BLaER1 treated with 17β-estradiol and CSF1 and Interleukin-3, amounts not matched to agents 10 nM and 100 nM (cell line): ENCODE measurements at regions not wholly inside any gene's neighbourhood (a gene's known extent, or its start where the extent isn't known, plus 50 kb on each side); places are given as distances from the start of the nearest gene placed in this dataset.
"Not testable (repeated sequence)": the region's sequence is repeated elsewhere in the genome, so short reads cannot be mapped to it uniquely, and the experiment has no call there.

Experiments
- H3K27ac ChIP-seq, 11 experiments: shearing (Covaris generic); formaldehyde crosslinking; 2 replicates each; pipeline ENCODE4 v1.8.1; 2022
- H3K27me3 ChIP-seq, 11 experiments: shearing (Covaris generic); formaldehyde crosslinking; 2 replicates each; pipeline ENCODE4 v1.8.1; 2022
- H3K36me3 ChIP-seq, 11 experiments: shearing (Covaris generic); formaldehyde crosslinking; 2 replicates each; pipeline ENCODE4 v1.8.1; 2022
- H3K4me1 ChIP-seq, 10 experiments: shearing (Covaris generic); formaldehyde crosslinking; 2 replicates each; pipeline ENCODE4 v1.8.1; 2022
- H3K4me2 ChIP-seq, 11 experiments: shearing (Covaris generic); formaldehyde crosslinking; 2 replicates each; pipeline ENCODE4 v1.8.1; 2022
- H3K4me3 ChIP-seq, 10 experiments: shearing (Covaris generic); formaldehyde crosslinking; 2 replicates each; pipeline ENCODE4 v1.8.1; 2022
- H3K9ac ChIP-seq, 11 experiments: shearing (Covaris generic); formaldehyde crosslinking; 2 replicates each; pipeline ENCODE4 v1.8.1; 2022
- H3K9me3 ChIP-seq, 11 experiments: shearing (Covaris generic); formaldehyde crosslinking; replicated peaks in 1 of 11; 2 replicates each; pipeline ENCODE4 v1.8.1; 2022
- H4K20me1 ChIP-seq, 11 experiments: shearing (Covaris generic); formaldehyde crosslinking; 2 replicates each; pipeline ENCODE4 v1.8.1; 2022
- Cebpa-rat ChIP-seq, 11 experiments: shearing (Covaris generic); IDR thresholded peaks; 2 replicates each; pipeline ENCODE4 v1.8.1; 2022

DNA sequence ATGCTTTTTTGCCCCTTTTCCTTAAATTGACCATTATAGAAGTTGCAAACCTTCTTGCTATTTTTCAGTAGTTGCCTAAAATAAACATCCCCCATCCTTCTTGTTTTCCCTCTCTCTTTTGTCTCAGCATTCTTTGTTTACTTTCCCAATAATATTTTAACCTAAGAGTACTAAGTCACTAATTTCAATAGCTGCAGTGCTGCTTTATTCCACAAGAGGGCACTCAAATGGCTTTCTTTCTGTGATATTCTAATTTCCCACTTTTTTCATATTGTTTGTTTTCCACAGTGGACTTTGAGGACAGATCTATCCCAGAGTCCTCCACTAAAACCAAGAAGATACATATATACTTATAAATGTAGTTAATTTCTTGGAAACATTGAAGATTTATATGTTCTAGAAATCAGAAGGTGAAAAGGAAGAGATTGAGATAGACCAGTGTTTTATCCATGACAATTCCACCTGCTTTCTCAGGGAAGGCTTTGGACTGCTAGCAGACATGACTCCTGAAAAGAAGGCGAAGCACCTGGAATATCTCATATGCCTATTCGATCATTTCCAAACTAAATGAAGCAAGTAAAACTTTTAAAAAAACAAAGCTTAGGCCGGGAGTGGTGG lies 104.8 kb upstream of the GRIK1 start:
- H3K9me3 ChIP-seq, result peaks cover 0 to 15% (median 8%) of the 10 kb centered on the region in 11 experiments; a peak in 14 of 22 replicates
- no peak for TF ChIP-seq Cebpa-rat (IDR thresholded peaks at IDR 0.05)
- H3K9ac ChIP-seq, result no peak overlapping the region

DNA sequence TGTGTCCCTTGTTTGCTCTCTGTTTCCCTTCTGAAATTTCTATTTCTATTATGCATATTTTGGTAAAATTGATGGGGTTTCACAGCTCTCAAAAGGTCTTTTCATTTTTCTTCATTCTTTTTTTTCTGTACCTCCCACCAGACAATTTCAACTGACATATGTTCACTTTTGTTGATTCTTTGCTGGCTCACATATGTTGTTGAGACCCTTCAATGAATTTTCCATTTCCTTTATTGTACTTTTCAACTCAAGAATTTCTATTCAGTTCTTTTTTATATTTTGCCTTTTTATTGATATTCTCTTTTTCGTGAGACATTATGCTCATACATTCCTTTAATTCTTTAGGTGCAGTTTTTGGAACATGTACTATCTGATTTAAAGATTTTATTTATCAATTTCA lies 102.6 kb upstream of the GRIK1 start:
- TF ChIP-seq Cebpa-rat (IDR thresholded peaks at IDR 0.05), result no peak
- no peaks in the 10 kb centered on the region for H4K20me1 ChIP-seq

More for the DNA sequence above, 104.8 kb upstream of the GRIK1 start:
- Histone ChIP-seq H3K4me1 (no peaks in the 10 kb centered on the region), H3K4me2 (no peak overlapping the region), H3K36me3 (no peaks in the 10 kb centered on the region), H4K20me1 (no peaks in the 10 kb centered on the region), H3K27me3 (no peaks in the 10 kb centered on the region), H3K4me3 (no peak overlapping the region), H3K27ac (no peak overlapping the region)

DNA sequence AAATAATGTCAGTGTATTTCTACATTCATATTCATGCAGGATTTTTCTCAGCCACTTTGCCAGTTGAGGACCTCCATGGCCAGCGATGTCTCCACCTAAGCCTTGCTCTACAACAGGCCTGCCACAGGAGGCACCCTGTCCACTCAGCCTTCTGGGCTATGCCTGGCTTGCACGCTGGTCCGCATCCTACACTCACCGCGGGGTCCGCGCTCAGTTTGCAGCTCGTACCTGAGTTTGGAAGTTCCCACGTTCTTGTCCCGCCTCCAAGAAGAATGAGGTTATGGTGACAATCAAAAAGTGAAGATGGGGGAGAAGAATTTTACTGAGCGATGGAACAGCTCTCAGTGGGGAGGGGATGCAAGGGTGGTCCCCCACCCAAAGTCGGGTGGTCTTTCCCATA lies 93.6 kb upstream of the GRIK1 start:
- peaks cover 6 to 12% (median 9%) of the 10 kb centered on the region in 11 experiments; a peak in 16 of 22 replicates for H3K9me3 ChIP-seq
- H3K4me3 ChIP-seq, result no peak overlapping the region
- no peaks in the 10 kb centered on the region for H4K20me1 ChIP-seq
- no peaks in the 10 kb centered on the region for H3K36me3 ChIP-seq
- no peak overlapping the region for H3K27ac ChIP-seq
- no peaks in the 10 kb centered on the region for H3K4me1 ChIP-seq
- no peak overlapping the region for H3K4me2 ChIP-seq
- H3K9ac ChIP-seq, result no peak overlapping the region
- no peak for TF ChIP-seq Cebpa-rat (IDR thresholded peaks at IDR 0.05)
- no peaks in the 10 kb centered on the region for H3K27me3 ChIP-seq

More for the DNA sequence above, 102.6 kb upstream of the GRIK1 start:
- H3K4me2 ChIP-seq, result no peak overlapping the region
- no peak overlapping the region for H3K27ac ChIP-seq
- peaks cover 0 to 15% (median 8%) of the 10 kb centered on the region in 11 experiments; a peak in 14 of 22 replicates for H3K9me3 ChIP-seq
- no peak overlapping the region for H3K4me3 ChIP-seq
- H3K4me1 ChIP-seq, result no peaks in the 10 kb centered on the region
- no peaks in the 10 kb centered on the region for H3K27me3 ChIP-seq
- no peak overlapping the region for H3K9ac ChIP-seq
- H3K36me3 ChIP-seq, result no peaks in the 10 kb centered on the region

DNA sequence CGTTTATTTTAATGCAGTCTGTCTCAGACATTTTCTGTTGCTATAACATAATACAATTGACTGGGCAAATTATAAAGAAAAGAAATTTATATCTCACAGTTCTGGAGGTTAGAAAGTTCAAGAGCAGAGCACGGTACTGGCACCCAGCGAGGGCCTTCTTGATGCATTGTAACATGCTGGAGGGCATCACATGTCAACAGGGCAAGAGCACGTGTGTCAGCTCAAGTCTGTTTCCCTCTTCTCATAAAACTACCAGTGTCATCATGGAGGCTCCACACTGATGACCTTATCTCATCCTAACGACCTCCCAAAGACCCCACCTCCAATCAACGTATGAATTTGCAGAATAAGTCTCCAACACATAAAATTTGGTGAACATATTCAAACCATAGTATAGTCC lies 90.6 kb upstream of the GRIK1 start:
- Histone ChIP-seq H3K36me3 (no peaks in the 10 kb centered on the region), H3K4me1 (no peaks in the 10 kb centered on the region), H3K9ac (no peak overlapping the region), H4K20me1 (no peaks in the 10 kb centered on the region), H3K4me2 (no peak overlapping the region), H3K27ac (no peak overlapping the region), H3K27me3 (no peaks in the 10 kb centered on the region), H3K9me3 (peaks cover 6 to 12% (median 9%) of the 10 kb centered on the region in 11 experiments; a peak in 16 of 22 replicates), H3K4me3 (no peak overlapping the region)
- no peak for TF ChIP-seq Cebpa-rat (IDR thresholded peaks at IDR 0.05)

DNA sequence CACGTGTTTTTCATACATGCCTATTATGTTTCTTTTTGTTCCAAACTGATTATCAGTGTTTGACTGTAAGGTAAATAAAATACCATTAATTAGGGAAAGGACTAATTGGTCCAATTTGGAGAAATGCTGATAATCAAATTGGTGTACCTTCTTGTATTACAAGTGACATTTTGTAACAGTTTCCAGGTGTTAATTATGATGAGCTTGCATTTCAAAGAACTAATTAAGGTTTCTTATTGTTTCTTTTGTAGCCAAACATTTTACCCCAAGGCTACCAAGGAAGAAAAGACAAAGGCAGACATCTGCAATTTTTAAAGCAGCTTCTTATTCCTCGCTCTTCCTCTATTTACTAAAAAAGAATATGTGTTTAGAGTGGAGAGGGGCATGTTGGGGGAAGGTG lies 88.7 kb upstream of the GRIK1 start:
- Histone ChIP-seq H3K4me2 (no peak overlapping the region), H4K20me1 (no peaks in the 10 kb centered on the region), H3K27me3 (no peaks in the 10 kb centered on the region), H3K9me3 (peaks cover 3 to 8% (median 5%) of the 10 kb centered on the region in 11 experiments; a peak in 16 of 22 replicates), H3K27ac (no peak overlapping the region), H3K4me1 (no peaks in the 10 kb centered on the region), H3K4me3 (no peak overlapping the region), H3K9ac (no peak overlapping the region), H3K36me3 (no peaks in the 10 kb centered on the region)
- TF ChIP-seq Cebpa-rat (IDR thresholded peaks at IDR 0.05), result no peak

DNA sequence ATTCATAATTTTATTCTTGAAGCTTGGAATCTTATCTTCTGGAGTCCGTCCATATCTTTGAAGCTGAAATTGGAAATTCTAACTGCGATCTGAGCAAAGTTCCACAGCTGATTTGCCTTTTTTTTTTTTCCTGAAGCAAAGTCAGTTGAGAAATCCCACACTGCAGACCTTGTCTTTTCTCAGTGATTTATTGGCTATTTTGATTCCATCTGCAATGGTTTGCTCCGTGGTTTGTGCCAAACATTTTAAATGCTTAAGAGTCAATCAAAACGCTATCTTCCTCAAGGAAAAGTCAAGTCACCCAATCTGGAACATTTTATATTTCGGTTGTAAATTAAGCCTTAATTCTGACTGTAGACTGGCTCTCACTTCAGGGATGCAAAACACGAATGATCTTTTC lies 88.2 kb upstream of the GRIK1 start:
- Histone ChIP-seq H3K4me3 (no peak overlapping the region), H3K9me3 (peaks cover 0 to 2% (median 0%) of the 10 kb centered on the region in 11 experiments; a peak in 5 of 22 replicates), H3K27me3 (no peaks in the 10 kb centered on the region), H3K27ac (no peak overlapping the region), H3K36me3 (no peaks in the 10 kb centered on the region), H3K9ac (no peak overlapping the region), H3K4me1 (no peaks in the 10 kb centered on the region), H4K20me1 (no peaks in the 10 kb centered on the region), H3K4me2 (no peak overlapping the region)
- TF ChIP-seq Cebpa-rat (IDR thresholded peaks at IDR 0.05), result no peak

DNA sequence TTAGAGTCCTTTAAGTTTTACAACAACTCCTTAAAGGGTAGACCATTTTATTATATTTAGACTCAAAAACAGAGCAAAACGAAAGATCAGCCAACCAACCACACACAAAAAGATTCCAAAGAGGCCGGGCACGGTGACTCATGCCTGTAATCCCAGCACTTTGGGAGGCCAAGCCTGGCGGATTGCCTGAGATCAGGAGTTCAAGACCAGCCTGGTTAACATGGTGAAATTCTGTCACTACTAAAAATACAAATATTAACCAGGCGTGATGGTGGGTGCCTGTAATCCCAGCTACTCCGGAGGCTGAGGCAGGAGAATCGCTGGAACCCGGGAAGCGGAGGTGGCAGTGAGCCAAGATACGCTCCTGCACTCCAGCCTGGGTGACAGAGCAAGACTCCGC lies 83.3 kb upstream of the GRIK1 start:
- not testable (repeated sequence) for H3K36me3 ChIP-seq, H3K4me1 ChIP-seq, H3K27me3 ChIP-seq, H3K27ac ChIP-seq, H3K9ac ChIP-seq, H4K20me1 ChIP-seq, H3K4me3 ChIP-seq, H3K4me2 ChIP-seq, H3K9me3 ChIP-seq

DNA sequence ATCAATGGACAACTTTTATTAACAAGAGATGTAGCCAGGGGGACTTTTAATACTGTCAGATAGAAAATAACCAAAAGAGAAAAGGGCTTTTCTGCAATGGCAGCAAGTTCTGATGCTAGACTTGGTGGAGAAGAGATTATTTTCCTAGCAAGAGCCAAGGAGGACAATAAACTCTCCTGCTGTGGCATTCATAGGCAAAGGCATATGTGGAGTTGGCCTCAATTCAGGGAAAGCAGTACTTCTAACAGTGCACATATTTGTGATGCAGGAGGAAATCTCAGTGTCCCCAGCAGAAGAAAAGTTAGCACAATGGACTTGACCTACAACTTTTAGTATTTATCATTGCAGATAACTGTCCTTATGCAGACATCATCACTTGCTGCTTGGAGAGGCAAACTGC lies 75.1 kb upstream of the GRIK1 start:
- H3K4me1 ChIP-seq, result no peaks in the 10 kb centered on the region
- H3K36me3 ChIP-seq, result no peaks in the 10 kb centered on the region
- H3K4me2 ChIP-seq, result no peak overlapping the region
- H3K4me3 ChIP-seq, result no peak overlapping the region
- no peak for TF ChIP-seq Cebpa-rat (IDR thresholded peaks at IDR 0.05)
- H3K9me3 ChIP-seq, result peaks cover 0 to 4% (median 0%) of the 10 kb centered on the region in 11 experiments; a peak in 1 of 22 replicates
- H3K27me3 ChIP-seq, result no peaks in the 10 kb centered on the region
- H3K9ac ChIP-seq, result no peak overlapping the region
- no peaks in the 10 kb centered on the region; a peak in 1 of 22 replicates for H4K20me1 ChIP-seq
- H3K27ac ChIP-seq, result no peak overlapping the region

DNA sequence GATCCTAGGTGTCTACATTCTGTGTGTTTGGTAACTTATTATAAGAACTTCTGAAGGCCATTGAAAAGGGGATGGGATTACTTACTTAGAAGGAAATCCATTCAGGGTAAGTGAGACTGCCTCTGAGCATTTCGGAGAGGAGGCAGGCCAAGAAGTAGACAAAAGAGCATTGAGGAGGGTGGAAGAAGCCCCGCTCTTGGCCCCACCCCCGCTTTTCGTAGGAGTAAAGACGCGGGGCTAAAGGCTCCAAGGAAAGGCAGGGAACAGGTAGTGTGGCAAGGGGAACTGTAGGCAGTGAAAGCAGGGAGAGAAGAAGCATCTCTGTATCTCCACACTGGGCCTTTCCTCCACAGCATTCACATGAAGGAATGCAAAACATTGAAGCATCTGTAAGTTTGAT lies 51.8 kb upstream of the GRIK1 start:
- H3K9ac ChIP-seq, result no peak overlapping the region
- H3K36me3 ChIP-seq, result no peaks in the 10 kb centered on the region
- H3K4me2 ChIP-seq, result no peak overlapping the region
- no peaks in the 10 kb centered on the region for H4K20me1 ChIP-seq
- H3K27ac ChIP-seq, result no peak overlapping the region
- no peak overlapping the region for H3K4me3 ChIP-seq
- no peaks in the 10 kb centered on the region for H3K27me3 ChIP-seq
- H3K4me1 ChIP-seq, result no peaks in the 10 kb centered on the region
- TF ChIP-seq Cebpa-rat (IDR thresholded peaks at IDR 0.05), result no peak
- peaks cover 0 to 8% (median 3%) of the 10 kb centered on the region in 11 experiments; a peak in 10 of 22 replicates for H3K9me3 ChIP-seq

DNA sequence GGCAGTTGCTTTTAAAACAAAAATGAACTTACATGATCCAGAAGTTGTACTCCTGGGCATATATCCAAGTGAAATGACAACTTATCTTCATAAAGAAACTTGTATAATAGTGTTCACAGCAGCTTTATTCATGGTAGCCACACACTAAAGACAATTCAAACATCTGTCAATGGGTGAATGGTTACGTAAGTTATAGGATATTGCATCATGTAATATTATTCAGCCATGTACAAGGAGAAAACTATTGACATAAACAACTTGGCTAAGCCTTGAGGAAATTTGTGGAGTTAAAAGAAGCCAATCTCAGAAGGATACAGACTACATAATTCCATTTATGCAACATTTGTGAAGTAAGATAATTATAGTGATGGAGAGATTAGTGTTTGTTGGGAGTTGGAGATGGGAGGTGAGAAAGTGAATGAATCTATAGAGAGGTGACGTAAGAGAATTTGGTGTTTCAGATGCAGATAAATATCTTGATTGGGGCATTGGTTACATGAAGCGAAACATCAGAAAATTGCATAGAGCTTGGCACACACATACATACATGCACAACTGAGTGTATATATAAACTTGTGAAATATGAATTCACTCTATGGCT lies 49.9 kb upstream of the GRIK1 start:
- Histone ChIP-seq H3K4me3 (no peak overlapping the region), H3K27me3 (no peaks in the 10 kb centered on the region), H3K9me3 (peaks cover 14 to 27% (median 20%) of the 10 kb centered on the region in 11 experiments), H3K36me3 (no peaks in the 10 kb centered on the region), H3K4me1 (no peaks in the 10 kb centered on the region), H3K4me2 (no peak overlapping the region), H4K20me1 (no peaks in the 10 kb centered on the region), H3K27ac (no peak overlapping the region), H3K9ac (no peak overlapping the region)
- TF ChIP-seq Cebpa-rat (IDR thresholded peaks at IDR 0.05), result 0 out of 22 replicates have a peak, but pooled peaks of 1 of the 11 experiments have one; percentile 11
